Activated CD4-positive, alpha-beta memory T cell treated with anti-CD3 and anti-CD28 coated beads, Interleukin-2, amount 10 ng/mL, durations not matched to agents 7 days and 5 days (primary cell): ENCODE measurements at regions not wholly inside any gene's neighbourhood (a gene's known extent, or its start where the extent isn't known, plus 50 kb on each side); places are given as distances from the start of the nearest gene placed in this dataset.

Experiments used
- CTCF ChIA-PET: fragments of 350-600 bp; sonication (Branson Sonifier 250); formaldehyde crosslinking; loops from one replicate; lab custom pipeline; 2021; ENCODE audit warnings: antibody characterized with exemption, inconsistent platforms; lab: Charles Lee
- POLR2A ChIA-PET: fragments of 350-600 bp; sonication (Branson Sonifier 250); formaldehyde crosslinking; loops from one replicate; lab custom pipeline; 2021; ENCODE audit warnings: antibody characterized with exemption; lab: Charles Lee
- DNase-seq: peaks from one replicate; pipeline ENCODE4 v3.0.0-alpha.2; 2020
- H3K27ac Mint-ChIP-seq: one replicate; pipeline ENCODE4 v1.8.0; 2021; ENCODE audit warnings: mild to moderate bottlenecking, mixed read lengths
- H3K27me3 Mint-ChIP-seq: one replicate; pipeline ENCODE4 v1.8.0; 2021; ENCODE audit warnings: mixed read lengths
- H3K36me3 Mint-ChIP-seq: one replicate; pipeline ENCODE4 v1.8.0; 2021; ENCODE audit warnings: low read depth, mixed read lengths
- H3K4me1 Mint-ChIP-seq: one replicate; pipeline ENCODE4 v1.8.0; 2021; ENCODE audit warnings: mixed read lengths
- H3K4me3 Mint-ChIP-seq: one replicate; pipeline ENCODE4 v1.8.0; 2021; ENCODE audit warnings: mild to moderate bottlenecking, mixed read lengths
- H3K9me3 Mint-ChIP-seq: one replicate; pipeline ENCODE4 v1.8.0; 2021; ENCODE audit warnings: mixed read lengths

- Mint-ChIP-seq H3K27me3 (no peaks in the 10 kb centered on the region), H3K4me1 (peaks cover 79% of the 10 kb centered on the region), H3K36me3 (peaks cover 52% of the 10 kb centered on the region), H3K9me3 (peaks cover 6% of the 10 kb centered on the region), H3K27ac (no peak overlapping the region), H3K4me3 (no peak overlapping the region)
- no peak for DNase-seq
- CTCF ChIA-PET, result no interaction called here
- POLR2A ChIA-PET, result no interaction called here
Measured at GRCh38 chr14:71328954-71329353, 421.7 kb downstream of the PCNX1 start.

GRCh38 chr14:71331403-71331802 is 424.1 kb downstream of the PCNX1 start:
- Mint-ChIP-seq H3K36me3 (peaks cover 58% of the 10 kb centered on the region), H3K9me3 (peaks cover 10% of the 10 kb centered on the region), H3K4me1 (peaks cover 55% of the 10 kb centered on the region), H3K4me3 (no peak overlapping the region), H3K27ac (no peak overlapping the region), H3K27me3 (no peaks in the 10 kb centered on the region)
- DNase-seq, result no peak
- CTCF ChIA-PET, result interaction anchor here (1.1 to 1.5 kb wide), 2 partner anchors 10 to 72 kb away, joined by 3 read pairs; no protein-coding TSS in a partner anchor
- POLR2A ChIA-PET, result interaction anchor here (1.6 kb wide), 1 partner anchor 10 kb away, joined by 5 read pairs; no protein-coding TSS in a partner anchor

- no peak for DNase-seq
- CTCF ChIA-PET, result no interaction called here
- H3K4me3 Mint-ChIP-seq, result no peak overlapping the region
- POLR2A ChIA-PET, result interaction anchor here (0.9 kb wide), 1 partner anchor 11 kb away, joined by 3 read pairs; no protein-coding TSS in a partner anchor
- peaks cover 52% of the 10 kb centered on the region for H3K4me1 Mint-ChIP-seq
- H3K36me3 Mint-ChIP-seq, result peaks cover 67% of the 10 kb centered on the region
- H3K27me3 Mint-ChIP-seq, result no peaks in the 10 kb centered on the region
- peaks cover 10% of the 10 kb centered on the region for H3K9me3 Mint-ChIP-seq
- no peak overlapping the region for H3K27ac Mint-ChIP-seq
Measured at GRCh38 chr14:71332476-71332875, 425.2 kb downstream of the PCNX1 start.

GRCh38 chr14:71333705-71334104 is 426.4 kb downstream of the PCNX1 start:
- no peaks in the 10 kb centered on the region for H3K27me3 Mint-ChIP-seq
- ChIA-PET CTCF (interaction anchor here (0.6 kb wide), 1 partner anchor 70 kb away, joined by 3 read pairs; no protein-coding TSS in a partner anchor), POLR2A (interaction anchor here (1.4 kb wide), 1 partner anchor 9 kb away, joined by 3 read pairs; no protein-coding TSS in a partner anchor)
- H3K4me1 Mint-ChIP-seq, result peaks cover 40% of the 10 kb centered on the region
- H3K4me3 Mint-ChIP-seq, result no peak overlapping the region
- peaks cover 10% of the 10 kb centered on the region for H3K9me3 Mint-ChIP-seq
- no peak for DNase-seq
- no peak overlapping the region for H3K27ac Mint-ChIP-seq
- H3K36me3 Mint-ChIP-seq, result peaks cover 70% of the 10 kb centered on the region

GRCh38 chr14:71336489-71337192 is 429.4 kb downstream of the PCNX1 start:
- Mint-ChIP-seq H3K27me3 (no peaks in the 10 kb centered on the region), H3K36me3 (peaks cover 58% of the 10 kb centered on the region), H3K4me1 (peaks cover 26% of the 10 kb centered on the region), H3K27ac (no peak overlapping the region), H3K4me3 (no peak overlapping the region), H3K9me3 (peaks cover 10% of the 10 kb centered on the region)
- CTCF ChIA-PET, result no interaction called here
- POLR2A ChIA-PET, result interaction anchor here (1.6 kb wide), 1 partner anchor 15 kb away, joined by 6 read pairs; no protein-coding TSS in a partner anchor
- no peak for DNase-seq

- Mint-ChIP-seq H3K27me3 (no peaks in the 10 kb centered on the region), H3K4me1 (peaks cover 17% of the 10 kb centered on the region), H3K36me3 (peaks cover 54% of the 10 kb centered on the region), H3K27ac (no peak overlapping the region), H3K9me3 (peaks cover 10% of the 10 kb centered on the region), H3K4me3 (no peak overlapping the region)
- ChIA-PET POLR2A (no interaction called here), CTCF (interaction anchor here (0.6 kb wide), 1 partner anchor 11 kb away, joined by 3 read pairs; no protein-coding TSS in a partner anchor)
- no peak for DNase-seq
Measured at GRCh38 chr14:71338153-71338552, 430.9 kb downstream of the PCNX1 start.

- no peak overlapping the region for H3K27ac Mint-ChIP-seq
- DNase-seq, result no peak
Measured at GRCh38 chr14:71339650-71340415, 432.6 kb downstream of the PCNX1 start.

GRCh38 chr14:71341156-71341555 is 433.9 kb downstream of the PCNX1 start:
- CTCF ChIA-PET, result interaction anchor here (1.1 kb wide), 1 partner anchor 11 kb away, joined by 3 read pairs; no protein-coding TSS in a partner anchor
- H3K4me1 Mint-ChIP-seq, result peaks cover 16% of the 10 kb centered on the region
- no peaks in the 10 kb centered on the region for H3K9me3 Mint-ChIP-seq
- POLR2A ChIA-PET, result interaction anchor here (0.7 kb wide), 1 partner anchor 20 kb away, joined by 3 read pairs; no protein-coding TSS in a partner anchor
- no peaks in the 10 kb centered on the region for H3K27me3 Mint-ChIP-seq
- H3K36me3 Mint-ChIP-seq, result peaks cover 39% of the 10 kb centered on the region
- no peak overlapping the region for H3K4me3 Mint-ChIP-seq
- DNase-seq, result no peak
- no peak overlapping the region for H3K27ac Mint-ChIP-seq

More at GRCh38 chr14:71339650-71340415, 432.6 kb downstream of the PCNX1 start:
- H3K36me3 Mint-ChIP-seq, result peaks cover 43% of the 10 kb centered on the region
- CTCF ChIA-PET, result no interaction called here
- POLR2A ChIA-PET, result no interaction called here
- H3K4me1 Mint-ChIP-seq, result peaks cover 9% of the 10 kb centered on the region
- no peak overlapping the region for H3K4me3 Mint-ChIP-seq
- H3K27me3 Mint-ChIP-seq, result no peaks in the 10 kb centered on the region
- peaks cover 3% of the 10 kb centered on the region for H3K9me3 Mint-ChIP-seq

- Mint-ChIP-seq H3K36me3 (peaks cover 42% of the 10 kb centered on the region), H3K9me3 (no peaks in the 10 kb centered on the region), H3K4me3 (no peak overlapping the region), H3K4me1 (peaks cover 34% of the 10 kb centered on the region), H3K27ac (no peak overlapping the region), H3K27me3 (no peaks in the 10 kb centered on the region)
- DNase-seq, result no peak
- POLR2A ChIA-PET, result no interaction called here
- CTCF ChIA-PET, result no interaction called here
Measured at GRCh38 chr14:71343724-71344123, 436.5 kb downstream of the PCNX1 start.

- no peaks in the 10 kb centered on the region for H3K9me3 Mint-ChIP-seq
- no peak overlapping the region for H3K4me3 Mint-ChIP-seq
- no peak overlapping the region for H3K27ac Mint-ChIP-seq
- DNase-seq, result no peak
- CTCF ChIA-PET, result no interaction called here
- POLR2A ChIA-PET, result no interaction called here
- H3K4me1 Mint-ChIP-seq, result peaks cover 42% of the 10 kb centered on the region
- no peaks in the 10 kb centered on the region for H3K27me3 Mint-ChIP-seq
- H3K36me3 Mint-ChIP-seq, result peaks cover 49% of the 10 kb centered on the region
Measured at GRCh38 chr14:71344506-71344905, 437.2 kb downstream of the PCNX1 start.

- DNase-seq, result no peak
- POLR2A ChIA-PET, result interaction anchor here (1.3 kb wide), 1 partner anchor 52 kb away, joined by 4 read pairs; no protein-coding TSS in a partner anchor
- Mint-ChIP-seq H3K4me3 (no peak overlapping the region), H3K27ac (peak overlapping the region; percentile 16), H3K4me1 (peaks cover 48% of the 10 kb centered on the region), H3K27me3 (no peaks in the 10 kb centered on the region), H3K9me3 (peaks cover 8% of the 10 kb centered on the region), H3K36me3 (peaks cover 56% of the 10 kb centered on the region)
- CTCF ChIA-PET, result no interaction called here
Measured at GRCh38 chr14:71346685-71347084, 439.4 kb downstream of the PCNX1 start.

GRCh38 chr14:71348394-71348793 is 441.1 kb downstream of the PCNX1 start:
- no peak for DNase-seq
- ChIA-PET POLR2A (no interaction called here), CTCF (no interaction called here)
- Mint-ChIP-seq H3K4me3 (no peak overlapping the region), H3K27me3 (no peaks in the 10 kb centered on the region), H3K36me3 (peaks cover 67% of the 10 kb centered on the region), H3K9me3 (peaks cover 19% of the 10 kb centered on the region), H3K27ac (no peak overlapping the region), H3K4me1 (peaks cover 46% of the 10 kb centered on the region)

GRCh38 chr14:71348817-71349216 is 441.6 kb downstream of the PCNX1 start:
- DNase-seq, result no peak
- Mint-ChIP-seq H3K9me3 (peaks cover 21% of the 10 kb centered on the region), H3K27ac (no peak overlapping the region), H3K4me1 (peaks cover 46% of the 10 kb centered on the region), H3K36me3 (peaks cover 71% of the 10 kb centered on the region), H3K27me3 (no peaks in the 10 kb centered on the region), H3K4me3 (no peak overlapping the region)
- POLR2A ChIA-PET, result no interaction called here
- CTCF ChIA-PET, result no interaction called here
